ENCODE measurements at regions not wholly inside any gene's neighbourhood (a gene's known extent, or its start where the extent isn't known, plus 50 kb on each side); places are given as distances from the start of the nearest gene placed in this dataset.

DNA sequence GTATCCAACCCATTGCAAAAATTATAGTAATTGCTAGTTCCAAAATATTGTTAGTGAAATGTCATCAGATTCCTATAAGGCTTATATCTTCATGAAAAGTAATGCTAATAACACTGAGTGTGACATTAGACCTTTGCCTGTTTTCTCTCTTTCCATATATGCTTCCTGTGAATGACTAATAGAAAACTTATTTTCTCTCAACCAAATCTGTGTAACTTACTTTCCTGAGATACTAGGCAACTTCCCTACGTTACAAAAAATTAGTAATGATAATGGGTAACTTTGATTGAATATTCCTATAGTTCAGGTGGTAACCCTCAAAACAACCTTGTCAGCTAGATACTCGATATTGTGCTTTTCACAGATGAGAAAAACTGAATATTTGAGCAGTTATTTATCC is 124.2 kb upstream of the HNRNPU start:
- H3K36me3 Mint-ChIP-seq: no peaks in the 10 kb centered on the region
- H3K4me3 Mint-ChIP-seq: no peak overlapping the region
- no peak overlapping the region for H3K27ac Mint-ChIP-seq
- no peaks in the 10 kb centered on the region for H3K27me3 Mint-ChIP-seq
- peaks cover 2% of the 10 kb centered on the region for H3K4me1 Mint-ChIP-seq
- DNase-seq: no peak
- H3K9me3 Mint-ChIP-seq: no peaks in the 10 kb centered on the region

DNA sequence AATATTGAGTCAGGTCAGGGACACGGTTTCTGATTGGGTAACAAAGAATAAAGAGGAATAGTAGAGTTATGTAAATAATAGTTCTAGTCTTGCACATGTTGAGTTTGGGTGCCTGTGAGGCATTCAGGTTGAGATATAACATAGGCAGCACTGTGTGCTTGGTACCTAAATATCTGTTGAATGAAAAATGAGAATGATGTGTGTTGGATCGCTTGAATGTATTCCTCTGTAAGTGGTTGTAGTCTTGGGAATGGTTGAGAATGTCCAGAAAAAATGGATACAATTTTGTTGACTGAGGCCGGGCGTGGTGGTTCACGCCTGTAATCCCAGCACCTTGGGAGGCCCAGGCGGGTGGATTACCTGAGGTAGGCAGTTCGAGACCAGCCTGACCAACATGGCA is 116.3 kb upstream of the HNRNPU start:
- Mint-ChIP-seq H3K4me1 (no peaks in the 10 kb centered on the region), H3K27ac (no peak overlapping the region), H3K27me3 (no peaks in the 10 kb centered on the region), H3K4me3 (no peak overlapping the region), H3K9me3 (no peaks in the 10 kb centered on the region), H3K36me3 (peaks cover 1% of the 10 kb centered on the region)
- no peak for DNase-seq

DNA sequence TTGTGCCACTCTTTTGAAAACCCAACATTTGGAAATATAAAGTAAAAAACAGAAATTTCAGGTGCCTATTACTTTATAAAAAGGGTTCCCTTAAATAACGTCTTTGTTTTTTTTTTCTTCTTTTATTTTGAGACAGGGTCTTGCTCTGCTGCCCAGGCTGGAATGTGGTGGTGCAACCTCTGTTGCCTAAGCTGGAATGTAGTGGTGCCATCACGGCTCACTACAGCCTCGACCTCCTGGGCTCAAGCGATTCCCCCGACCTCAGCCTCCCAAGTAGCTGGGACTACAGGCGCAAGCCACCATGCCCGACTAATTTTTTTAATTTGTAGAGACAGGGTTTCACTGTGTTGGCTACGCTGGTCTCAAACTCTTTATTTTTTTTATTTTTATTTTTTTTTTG is 110.2 kb upstream of the HNRNPU start:
- DNase-seq: no peak
- Mint-ChIP-seq H3K9me3 (no peaks in the 10 kb centered on the region), H3K27ac (no peak overlapping the region), H3K27me3 (no peaks in the 10 kb centered on the region), H3K36me3 (peaks cover 3% of the 10 kb centered on the region), H3K4me1 (peaks cover 9% of the 10 kb centered on the region), H3K4me3 (no peak overlapping the region)

DNA sequence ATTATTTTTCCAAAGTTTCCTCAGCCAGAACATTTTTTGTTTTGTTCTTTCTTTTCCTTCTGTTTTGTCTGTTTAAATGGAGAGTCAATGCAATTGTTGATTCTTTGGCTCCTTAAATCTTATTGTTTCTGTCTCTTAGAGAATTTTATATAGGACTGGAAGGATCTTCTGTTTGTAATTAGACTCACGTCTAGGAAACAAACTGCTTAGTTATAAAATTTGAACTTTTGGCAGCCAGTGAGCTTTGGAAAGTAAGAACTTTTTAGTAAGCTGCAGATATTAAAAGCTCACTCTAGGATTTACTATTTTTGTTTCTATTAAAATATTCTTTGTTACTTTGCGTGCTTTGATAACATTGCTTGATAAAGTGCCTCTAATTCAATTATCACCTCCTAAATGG is 109.8 kb upstream of the HNRNPU start:
- peaks cover 14% of the 10 kb centered on the region for H3K4me1 Mint-ChIP-seq
- no peak overlapping the region for H3K27ac Mint-ChIP-seq
- DNase-seq: no peak
- H3K4me3 Mint-ChIP-seq: no peak overlapping the region
- no peaks in the 10 kb centered on the region for H3K27me3 Mint-ChIP-seq
- H3K36me3 Mint-ChIP-seq: peaks cover 3% of the 10 kb centered on the region
- H3K9me3 Mint-ChIP-seq: no peaks in the 10 kb centered on the region

DNA sequence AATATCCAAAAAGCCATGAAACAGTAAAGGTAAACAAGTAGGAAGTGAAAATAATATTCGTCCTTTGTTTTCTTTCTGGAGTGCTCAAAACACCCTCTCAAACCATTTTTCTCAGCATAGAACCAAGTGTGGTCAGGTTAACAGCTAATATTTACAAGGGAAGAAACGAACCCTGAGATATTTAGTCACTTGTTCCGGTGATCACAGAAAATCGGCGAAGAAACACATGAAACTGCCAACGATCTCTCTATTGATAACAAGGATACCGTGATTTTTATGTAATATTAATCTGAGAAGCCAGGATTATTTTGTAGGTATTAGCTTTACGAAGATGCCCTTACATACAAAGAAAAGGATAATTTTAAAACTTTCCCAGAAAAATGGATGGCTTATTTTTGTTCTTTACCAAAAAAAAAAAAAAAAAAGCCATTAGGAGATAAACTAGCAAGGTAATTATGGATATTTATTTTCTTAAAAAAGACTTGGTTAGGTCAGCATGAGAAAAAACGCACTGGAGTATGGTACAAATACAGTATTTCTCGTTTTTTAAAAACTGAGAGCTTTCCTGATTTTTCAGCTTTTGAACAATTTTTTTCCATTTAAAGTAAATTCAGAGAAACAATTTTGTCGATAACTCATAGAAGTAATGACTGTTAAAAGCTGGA is 107.3 kb upstream of the HNRNPU start:
- H3K4me1 Mint-ChIP-seq: peaks cover 14% of the 10 kb centered on the region
- H3K27me3 Mint-ChIP-seq: no peaks in the 10 kb centered on the region
- peak overlapping the region; percentile 90 for H3K4me3 Mint-ChIP-seq
- H3K27ac Mint-ChIP-seq: peak overlapping the region; percentile 99
- peaks cover 3% of the 10 kb centered on the region for H3K36me3 Mint-ChIP-seq
- no peaks in the 10 kb centered on the region for H3K9me3 Mint-ChIP-seq
- DNase-seq: no peak

DNA sequence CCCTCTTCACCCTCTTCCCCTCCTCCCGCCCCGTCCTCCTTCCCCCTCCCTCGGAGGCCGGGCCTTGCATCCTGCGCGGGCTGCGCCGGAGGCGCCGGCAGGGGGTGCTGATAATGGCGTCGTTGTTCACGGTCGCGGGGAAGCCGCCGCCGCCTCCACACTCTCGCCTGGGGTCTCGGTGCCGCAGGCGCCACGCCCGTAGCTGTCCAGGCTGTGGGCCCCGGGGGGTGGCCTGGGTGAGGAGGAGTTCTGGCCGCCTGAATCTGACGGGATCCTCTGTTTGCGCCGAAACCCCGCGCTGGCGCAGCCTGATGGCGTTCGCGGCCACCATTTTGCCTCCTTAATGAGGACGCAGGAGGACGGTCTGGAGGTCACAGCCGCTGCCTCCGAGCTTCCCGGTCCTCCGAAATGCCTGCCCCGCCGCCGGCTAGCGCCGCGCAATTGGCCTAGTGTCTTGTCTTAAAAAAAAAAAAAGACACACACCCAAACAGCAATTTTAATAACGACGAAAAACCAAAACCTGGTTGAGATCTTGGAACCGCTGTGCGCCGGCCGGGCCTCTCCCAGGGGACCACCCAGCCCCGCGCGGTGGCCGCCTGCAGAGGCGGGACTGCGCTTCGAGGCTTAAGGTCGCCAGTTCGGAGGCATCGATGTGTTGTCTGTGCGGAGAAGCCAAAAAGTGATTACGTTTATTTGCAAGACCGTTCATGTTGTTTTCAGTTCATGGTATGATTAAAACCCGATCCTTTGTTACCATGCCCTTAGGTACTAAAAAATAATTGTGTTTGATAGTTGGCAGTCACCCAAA is 106.6 kb upstream of the HNRNPU start:
- peak; percentile 91 for DNase-seq
- Mint-ChIP-seq H3K9me3 (no peaks in the 10 kb centered on the region), H3K4me1 (peaks cover 14% of the 10 kb centered on the region), H3K27me3 (no peaks in the 10 kb centered on the region), H3K4me3 (peak overlapping the region; percentile 90), H3K36me3 (peaks cover 3% of the 10 kb centered on the region), H3K27ac (peak overlapping the region; percentile 99)

DNA sequence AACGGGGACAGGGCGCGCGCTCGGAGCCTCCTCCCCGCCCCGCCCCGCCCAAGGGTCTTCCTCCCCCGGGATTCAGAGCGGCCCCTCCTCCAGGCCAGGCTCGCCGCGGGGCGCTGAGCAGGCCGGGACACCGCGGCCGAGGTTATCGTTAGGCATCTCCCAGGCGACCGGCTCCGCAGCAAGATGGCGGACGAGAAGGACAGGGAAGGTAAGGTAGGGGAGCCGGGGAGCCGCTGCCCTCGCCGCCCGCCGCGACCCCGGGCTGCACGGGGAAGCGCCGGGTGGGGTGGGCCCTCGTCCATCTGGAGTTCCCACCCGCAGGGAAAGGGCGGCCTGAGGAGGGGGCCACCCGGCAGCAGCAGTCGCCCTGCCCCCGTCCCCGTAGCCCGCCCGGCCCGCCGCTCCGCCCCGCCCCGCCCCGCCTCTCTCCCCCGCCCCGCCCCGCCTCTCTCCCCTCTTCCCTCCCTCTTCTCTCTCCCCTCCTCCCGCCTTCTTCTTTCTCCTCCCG is 105.9 kb upstream of the HNRNPU start:
- Mint-ChIP-seq H3K4me3 (peak overlapping the region; percentile 94), H3K4me1 (peaks cover 14% of the 10 kb centered on the region), H3K36me3 (peaks cover 3% of the 10 kb centered on the region), H3K27me3 (no peaks in the 10 kb centered on the region), H3K27ac (peak overlapping the region; percentile 99), H3K9me3 (no peaks in the 10 kb centered on the region)
- DNase-seq: peak; percentile 80

DNA sequence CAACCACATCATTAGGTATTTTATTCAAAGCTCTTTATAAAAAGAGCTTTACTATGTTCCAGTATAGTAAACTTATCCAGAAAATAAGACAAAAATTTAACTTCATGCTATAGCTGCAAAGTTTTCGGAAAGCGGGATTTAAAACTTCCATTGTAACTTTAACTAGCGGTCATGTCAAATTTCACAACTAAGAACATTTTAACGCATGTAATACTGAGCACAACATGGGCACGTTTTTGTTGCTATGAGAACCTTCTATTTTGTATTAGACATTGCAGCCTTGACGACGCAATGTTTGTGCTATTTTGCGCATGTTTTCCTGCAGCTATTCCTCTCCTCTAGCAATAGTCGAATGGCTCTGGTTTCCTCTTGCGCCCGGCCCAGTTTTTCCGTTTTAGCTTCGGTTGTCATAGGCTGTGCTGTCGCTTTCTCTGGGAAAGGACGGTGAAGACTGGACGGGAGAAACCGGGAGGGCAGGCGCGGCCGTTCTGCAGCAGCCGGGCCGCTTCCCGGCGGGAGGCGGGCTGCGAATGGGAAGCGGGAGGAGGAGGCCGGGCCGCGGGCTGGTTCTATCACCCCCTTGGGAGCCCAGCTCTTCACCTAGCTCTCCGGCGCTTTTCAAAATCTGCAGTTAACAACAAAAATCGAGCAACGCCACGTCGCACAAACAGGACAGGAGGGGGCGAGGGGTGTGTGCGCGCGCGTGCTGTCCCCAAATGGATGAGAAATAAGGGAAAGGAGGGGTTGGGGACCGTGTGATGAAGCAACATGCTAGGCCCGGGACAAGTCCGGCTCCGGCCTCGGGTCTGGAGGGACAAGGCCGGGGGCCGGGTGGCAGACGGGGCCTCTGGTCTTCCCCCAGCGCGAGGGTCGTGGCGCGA is 105.3 kb upstream of the HNRNPU start:
- DNase-seq: peak; percentile 54
- Mint-ChIP-seq H3K27me3 (no peaks in the 10 kb centered on the region), H3K4me1 (peaks cover 16% of the 10 kb centered on the region), H3K9me3 (no peaks in the 10 kb centered on the region), H3K27ac (peak overlapping the region; percentile 96), H3K36me3 (peaks cover 3% of the 10 kb centered on the region), H3K4me3 (peak overlapping the region; percentile 94)

DNA sequence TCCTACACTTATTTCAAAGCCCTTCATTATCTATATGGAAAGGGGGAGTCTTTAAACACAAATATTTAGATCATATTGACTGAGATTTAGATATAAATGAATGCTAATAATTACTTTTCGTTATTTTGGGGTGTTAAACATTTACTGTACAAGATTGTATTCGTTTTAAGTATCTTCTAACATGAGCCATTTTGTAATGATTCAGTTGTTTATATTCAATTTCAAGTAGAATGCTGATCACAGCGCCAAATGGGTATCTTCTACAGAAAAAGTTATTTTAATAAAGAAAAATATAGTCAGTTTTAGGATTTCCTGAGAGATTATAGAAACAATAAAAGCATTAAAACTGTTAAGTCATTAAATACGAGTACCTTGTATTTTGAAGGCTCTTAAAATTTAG is 104.5 kb upstream of the HNRNPU start:
- DNase-seq: no peak
- Mint-ChIP-seq H3K27ac (peak overlapping the region; percentile 96), H3K4me1 (peaks cover 23% of the 10 kb centered on the region), H3K4me3 (peak overlapping the region; percentile 94), H3K27me3 (no peaks in the 10 kb centered on the region), H3K9me3 (no peaks in the 10 kb centered on the region), H3K36me3 (peaks cover 3% of the 10 kb centered on the region)

DNA sequence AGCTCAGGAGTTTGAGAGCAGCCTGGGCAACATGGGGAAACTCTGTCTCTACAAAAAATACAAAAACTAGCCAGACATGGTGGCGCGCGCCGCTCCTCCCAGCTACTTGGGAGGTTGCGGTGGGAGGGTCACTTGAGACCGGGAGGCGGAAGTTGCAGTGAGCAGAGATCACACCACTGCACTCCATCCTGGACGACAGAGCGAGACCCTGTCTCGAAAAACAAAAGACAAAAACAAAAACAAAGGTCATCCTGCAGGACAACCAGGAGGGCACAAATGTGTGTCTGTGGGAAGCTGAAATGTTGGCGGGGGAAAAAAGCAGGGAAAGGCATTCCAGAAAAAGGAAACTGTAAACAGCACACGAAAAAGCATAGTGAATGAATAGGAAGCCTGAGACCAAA is 104.1 kb upstream of the HNRNPU start:
- H3K4me3 Mint-ChIP-seq: no peak overlapping the region

DNA sequence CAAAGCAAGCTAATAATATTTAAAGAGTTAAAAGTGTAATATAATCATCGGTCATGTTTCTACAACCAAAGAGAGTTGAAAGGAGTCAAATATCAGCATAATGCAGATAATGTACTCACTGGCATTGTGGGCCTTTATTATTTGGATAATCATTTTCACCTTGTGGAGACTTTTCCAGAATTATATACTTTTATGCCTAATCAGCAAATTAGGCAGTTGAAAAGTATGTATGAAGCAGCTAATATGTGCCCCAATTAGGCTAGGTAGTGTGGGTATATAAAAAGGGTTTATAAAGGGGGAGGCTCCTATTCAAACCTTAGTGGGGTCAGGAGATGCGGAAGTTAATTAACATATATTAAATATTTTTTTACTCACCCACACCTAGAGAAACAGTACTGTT is 102.8 kb upstream of the HNRNPU start:
- peaks cover 1% of the 10 kb centered on the region for H3K36me3 Mint-ChIP-seq
- DNase-seq: no peak
- no peaks in the 10 kb centered on the region for H3K9me3 Mint-ChIP-seq
- H3K27me3 Mint-ChIP-seq: no peaks in the 10 kb centered on the region
- H3K4me3 Mint-ChIP-seq: no peak overlapping the region
- no peak overlapping the region for H3K27ac Mint-ChIP-seq
- H3K4me1 Mint-ChIP-seq: peaks cover 27% of the 10 kb centered on the region

More for the DNA sequence above, 104.1 kb upstream of the HNRNPU start:
- peaks cover 3% of the 10 kb centered on the region for H3K36me3 Mint-ChIP-seq
- H3K4me1 Mint-ChIP-seq: peaks cover 27% of the 10 kb centered on the region
- no peak for DNase-seq
- H3K27me3 Mint-ChIP-seq: no peaks in the 10 kb centered on the region
- no peaks in the 10 kb centered on the region for H3K9me3 Mint-ChIP-seq
- H3K27ac Mint-ChIP-seq: peak overlapping the region; percentile 12

DNA sequence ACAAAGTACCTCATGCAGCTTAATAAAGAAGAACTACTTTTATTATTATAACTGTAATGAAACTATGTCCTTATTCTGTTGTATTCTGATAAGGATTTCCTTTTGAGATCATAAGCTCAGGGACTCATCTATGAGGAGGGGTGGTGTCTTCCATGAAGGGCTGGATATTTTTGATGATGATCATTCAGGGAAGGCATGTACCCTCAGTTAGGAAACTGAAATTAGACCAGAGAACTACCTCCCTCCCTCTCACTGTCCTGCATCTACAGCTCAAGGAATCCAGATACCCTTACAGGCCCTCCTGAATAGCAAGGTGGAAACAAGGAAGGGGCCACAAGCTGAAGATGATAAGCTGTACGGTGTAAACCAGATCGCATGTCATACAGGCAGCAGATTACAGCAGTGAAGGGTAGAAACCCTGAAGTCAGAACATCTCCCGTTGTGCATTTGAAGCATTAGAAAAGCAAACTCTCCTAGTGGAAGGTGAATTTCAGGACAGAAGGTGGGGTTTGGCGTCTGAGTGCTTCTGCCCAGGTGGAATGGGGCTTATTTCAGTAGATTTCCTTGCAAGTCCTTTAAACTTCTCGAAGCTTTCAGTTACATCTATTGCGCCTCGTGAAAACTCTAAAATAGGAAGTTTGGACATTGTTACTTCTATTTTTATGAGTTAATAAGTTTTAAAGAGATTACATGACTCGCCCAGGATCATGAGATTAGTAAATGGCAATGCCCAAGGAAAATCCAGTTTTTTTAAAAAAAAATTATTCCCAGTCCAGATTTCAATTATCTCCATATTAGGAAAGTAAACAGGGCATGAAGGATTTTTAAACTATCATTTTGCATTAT is 101.1 kb upstream of the HNRNPU start:
- H3K4me3 Mint-ChIP-seq: no peak overlapping the region
- H3K27ac Mint-ChIP-seq: no peak overlapping the region
- peaks cover 19% of the 10 kb centered on the region for H3K4me1 Mint-ChIP-seq
- H3K27me3 Mint-ChIP-seq: no peaks in the 10 kb centered on the region
- no peaks in the 10 kb centered on the region for H3K9me3 Mint-ChIP-seq
- H3K36me3 Mint-ChIP-seq: no peaks in the 10 kb centered on the region
- no peak for DNase-seq

DNA sequence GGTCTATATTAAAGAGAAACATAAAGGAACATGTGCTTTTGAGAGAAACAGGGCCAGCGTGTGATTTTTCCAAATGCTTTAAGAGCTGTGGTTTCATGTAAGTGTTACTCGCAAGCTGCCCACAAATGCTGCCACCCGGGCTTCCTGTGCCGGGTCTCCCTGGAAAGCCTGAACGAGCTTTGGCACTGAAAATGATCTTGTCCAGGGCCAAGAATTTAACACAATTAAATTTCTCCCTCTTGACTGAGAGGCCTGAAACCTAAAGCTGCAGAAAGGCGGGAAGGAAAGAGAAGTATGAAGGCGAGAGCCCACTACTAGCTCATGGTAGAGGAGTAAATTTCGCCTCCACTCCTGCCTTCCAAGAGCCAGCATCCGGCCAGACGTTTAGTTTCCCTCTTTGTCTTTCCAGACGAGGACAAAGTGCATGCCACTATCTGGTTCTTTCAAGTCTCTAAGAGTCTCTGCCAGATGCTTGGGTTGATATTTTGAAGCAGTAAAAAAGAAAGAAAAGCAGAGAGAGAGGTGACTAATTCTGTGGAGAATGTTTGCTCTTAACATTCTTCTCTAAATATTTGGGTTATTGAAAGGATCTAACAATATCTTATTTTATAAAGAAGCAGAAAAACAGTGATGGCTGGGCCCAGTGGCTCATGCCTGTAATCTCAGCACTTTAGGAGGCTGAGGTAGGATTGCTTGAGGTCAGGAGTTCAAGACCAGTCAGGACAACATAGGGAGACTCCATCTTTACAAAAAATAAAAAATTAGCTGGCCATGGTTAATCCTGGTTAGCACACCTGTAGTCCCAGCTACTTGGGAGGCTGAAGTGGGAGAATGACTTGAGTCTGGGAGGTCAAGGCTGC is 100.0 kb upstream of the HNRNPU start:
- Mint-ChIP-seq H3K4me1 (peaks cover 17% of the 10 kb centered on the region), H3K27me3 (no peaks in the 10 kb centered on the region), H3K9me3 (no peaks in the 10 kb centered on the region), H3K27ac (peak overlapping the region; percentile 70), H3K4me3 (no peak overlapping the region), H3K36me3 (no peaks in the 10 kb centered on the region)
- peak; percentile 28 for DNase-seq
